Nephron progenitor cell (in vitro differentiated cells): ENCODE measurements at regions not wholly inside any gene's neighbourhood (a gene's known extent, or its start where the extent isn't known, plus 50 kb on each side); places are given as distances from the start of the nearest gene placed in this dataset.

Experiments
- DNase-seq: peaks from one replicate; pipeline ENCODE4 v3.0.0; 2021
- H3K27ac Mint-ChIP-seq: 2 replicates; pipeline ENCODE4 v1.8.0; 2021; ENCODE audit warnings: mild to moderate bottlenecking, moderate library complexity, mixed read lengths
- H3K27me3 Mint-ChIP-seq: 2 replicates; pipeline ENCODE4 v1.8.0; 2021; ENCODE audit warnings: mild to moderate bottlenecking, low read depth, mixed read lengths; ENCODE audit not compliant: poor library complexity
- H3K36me3 Mint-ChIP-seq: 2 replicates; pipeline ENCODE4 v1.8.0; 2021; ENCODE audit warnings: low read depth, mixed read lengths
- H3K4me1 Mint-ChIP-seq: 2 replicates; pipeline ENCODE4 v1.8.0; 2021; ENCODE audit warnings: mixed read lengths
- H3K4me3 Mint-ChIP-seq: 2 replicates; pipeline ENCODE4 v1.8.0; 2021; ENCODE audit warnings: mild to moderate bottlenecking, moderate library complexity, mixed read lengths
- H3K9me3 Mint-ChIP-seq: 2 replicates; pipeline ENCODE4 v1.8.0; 2021; ENCODE audit warnings: mild to moderate bottlenecking, moderate library complexity, mixed read lengths
- TF ChIP-seq, protein P1 (sequence below): fragments of 200-600 bp; sonication (generic); IDR thresholded peaks from 2 replicates; pipeline ENCODE4 v1.5.0; 2021; ENCODE audit warnings: antibody characterized with exemption

DNA sequence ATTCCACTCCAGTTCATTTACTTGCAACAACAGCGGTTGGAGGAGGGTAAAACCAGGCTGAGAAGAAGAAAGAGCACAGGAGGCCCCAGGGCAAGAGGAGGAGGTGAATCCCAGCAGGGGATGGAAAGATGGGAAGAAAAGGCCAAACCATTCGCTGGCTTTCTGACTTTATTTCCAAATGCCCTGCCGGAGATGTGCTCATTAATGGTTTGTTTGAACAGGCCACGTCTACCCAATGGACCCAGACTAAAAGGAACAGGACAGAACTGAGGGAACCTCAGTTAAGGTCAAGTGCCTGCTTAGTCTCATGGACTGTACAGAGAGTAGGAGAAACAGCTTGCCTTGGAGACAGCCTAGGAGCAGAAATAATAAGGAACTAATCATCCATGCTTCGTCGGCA is 121.6 kb upstream of the NDUFV2 start:
- peak overlapping the region; percentile 74 for H3K27ac Mint-ChIP-seq
- DNase-seq, result no peak
- H3K27me3 Mint-ChIP-seq, result peaks cover 5% of the 10 kb centered on the region
- peaks cover 29% of the 10 kb centered on the region for H3K4me1 Mint-ChIP-seq
- TF ChIP-seq, protein P1, sequence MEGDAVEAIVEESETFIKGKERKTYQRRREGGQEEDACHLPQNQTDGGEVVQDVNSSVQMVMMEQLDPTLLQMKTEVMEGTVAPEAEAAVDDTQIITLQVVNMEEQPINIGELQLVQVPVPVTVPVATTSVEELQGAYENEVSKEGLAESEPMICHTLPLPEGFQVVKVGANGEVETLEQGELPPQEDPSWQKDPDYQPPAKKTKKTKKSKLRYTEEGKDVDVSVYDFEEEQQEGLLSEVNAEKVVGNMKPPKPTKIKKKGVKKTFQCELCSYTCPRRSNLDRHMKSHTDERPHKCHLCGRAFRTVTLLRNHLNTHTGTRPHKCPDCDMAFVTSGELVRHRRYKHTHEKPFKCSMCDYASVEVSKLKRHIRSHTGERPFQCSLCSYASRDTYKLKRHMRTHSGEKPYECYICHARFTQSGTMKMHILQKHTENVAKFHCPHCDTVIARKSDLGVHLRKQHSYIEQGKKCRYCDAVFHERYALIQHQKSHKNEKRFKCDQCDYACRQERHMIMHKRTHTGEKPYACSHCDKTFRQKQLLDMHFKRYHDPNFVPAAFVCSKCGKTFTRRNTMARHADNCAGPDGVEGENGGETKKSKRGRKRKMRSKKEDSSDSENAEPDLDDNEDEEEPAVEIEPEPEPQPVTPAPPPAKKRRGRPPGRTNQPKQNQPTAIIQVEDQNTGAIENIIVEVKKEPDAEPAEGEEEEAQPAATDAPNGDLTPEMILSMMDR, result no peak
- no peak overlapping the region for H3K4me3 Mint-ChIP-seq
- no peaks in the 10 kb centered on the region for H3K36me3 Mint-ChIP-seq
- no peaks in the 10 kb centered on the region for H3K9me3 Mint-ChIP-seq

DNA sequence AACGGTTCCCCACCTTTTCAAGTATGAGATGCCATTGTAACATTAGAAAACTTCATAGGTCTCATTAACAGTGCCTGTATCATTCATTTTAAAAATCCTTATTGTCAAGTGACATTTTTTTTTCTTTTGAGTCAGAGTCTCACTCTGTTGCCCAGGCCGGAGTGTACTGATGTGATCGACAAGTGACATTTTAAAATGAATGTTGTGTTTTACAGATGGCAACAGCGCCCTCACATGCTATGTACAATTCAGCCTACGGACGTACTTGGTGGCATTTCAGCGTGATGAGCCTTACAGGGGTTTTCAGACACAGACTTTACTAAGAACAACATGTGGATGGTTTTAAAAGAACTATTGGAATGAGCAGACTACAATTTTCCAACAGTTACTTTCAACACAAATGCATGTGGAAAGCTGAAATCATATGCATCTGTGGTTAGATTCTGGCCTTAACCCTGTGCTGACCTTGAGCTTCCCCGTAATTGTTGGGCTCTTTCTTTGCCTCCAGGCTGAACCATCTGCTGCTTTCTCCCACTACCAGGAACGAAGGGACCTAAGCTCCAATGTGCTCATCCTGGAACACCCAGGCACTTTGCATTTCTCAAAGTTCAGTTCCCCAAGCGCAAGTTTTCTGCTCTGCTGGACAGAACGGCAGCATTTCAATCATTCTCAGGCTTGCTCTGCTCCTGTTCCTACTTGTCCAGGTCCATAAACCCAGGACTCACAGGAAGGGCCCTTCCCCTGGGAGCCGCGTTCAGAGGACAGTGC is 119.9 kb upstream of the NDUFV2 start:
- Mint-ChIP-seq H3K9me3 (no peaks in the 10 kb centered on the region), H3K27me3 (peaks cover 8% of the 10 kb centered on the region), H3K4me1 (peaks cover 34% of the 10 kb centered on the region), H3K36me3 (no peaks in the 10 kb centered on the region), H3K4me3 (no peak overlapping the region), H3K27ac (peak overlapping the region; percentile 32)
- TF ChIP-seq, protein P1, result no peak
- no peak for DNase-seq

DNA sequence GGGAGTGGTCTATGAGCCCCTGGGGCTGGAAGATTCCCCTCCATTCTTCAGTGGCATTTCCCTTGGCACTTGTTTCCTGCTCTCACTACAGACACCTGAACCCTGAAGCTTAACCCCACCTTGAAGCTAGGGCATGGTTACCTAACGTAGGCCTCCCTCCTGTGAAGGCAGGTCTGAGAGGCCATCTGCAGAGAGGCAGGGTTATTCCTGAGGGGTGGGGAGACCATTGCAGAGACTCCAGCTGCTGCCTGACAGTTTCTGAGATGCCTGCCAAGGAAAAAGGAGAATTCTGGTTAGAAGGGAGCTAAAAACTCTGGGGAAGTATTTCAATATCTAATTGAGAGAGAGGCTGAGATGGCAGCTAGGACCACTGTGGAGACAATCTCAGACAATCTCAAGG is 119.3 kb upstream of the NDUFV2 start:
- DNase-seq, result no peak
- Mint-ChIP-seq H3K4me1 (peaks cover 36% of the 10 kb centered on the region), H3K27ac (peak overlapping the region; percentile 32), H3K4me3 (no peak overlapping the region), H3K36me3 (no peaks in the 10 kb centered on the region), H3K27me3 (peaks cover 11% of the 10 kb centered on the region), H3K9me3 (no peaks in the 10 kb centered on the region)
- TF ChIP-seq, protein P1, result no peak

DNA sequence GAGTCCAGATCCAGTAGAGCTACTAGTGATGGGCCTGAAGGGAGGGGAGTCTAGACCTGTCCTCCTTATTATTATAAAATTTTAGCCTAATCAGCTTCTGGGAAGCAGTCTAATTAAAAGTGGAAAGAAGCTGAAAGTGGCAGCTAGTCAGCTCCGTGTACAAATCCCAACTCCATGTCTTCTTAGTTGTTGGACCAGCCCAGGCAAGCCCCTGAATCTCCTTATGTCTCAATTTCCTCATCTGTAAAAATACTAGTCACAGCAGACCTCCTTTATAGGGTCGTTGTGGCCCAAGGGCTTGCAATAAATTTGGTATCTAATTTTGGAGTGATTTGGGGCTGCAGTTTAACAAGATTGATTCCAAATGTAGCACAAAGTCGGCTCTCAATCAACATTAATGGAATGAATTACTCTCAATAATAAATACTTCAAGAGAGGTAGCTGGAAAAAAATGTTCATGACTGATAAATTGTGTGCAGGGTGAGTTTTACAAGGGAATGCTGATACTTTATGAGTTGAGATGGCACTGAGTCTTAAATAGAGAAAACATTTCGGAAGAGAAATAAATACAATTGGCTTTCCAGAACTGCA is 118.3 kb upstream of the NDUFV2 start:
- Mint-ChIP-seq H3K9me3 (no peaks in the 10 kb centered on the region), H3K27me3 (peaks cover 15% of the 10 kb centered on the region), H3K4me3 (no peak overlapping the region), H3K36me3 (no peaks in the 10 kb centered on the region), H3K27ac (no peak overlapping the region), H3K4me1 (peaks cover 36% of the 10 kb centered on the region)
- DNase-seq, result no peak
- TF ChIP-seq, protein P1, result no peak

DNA sequence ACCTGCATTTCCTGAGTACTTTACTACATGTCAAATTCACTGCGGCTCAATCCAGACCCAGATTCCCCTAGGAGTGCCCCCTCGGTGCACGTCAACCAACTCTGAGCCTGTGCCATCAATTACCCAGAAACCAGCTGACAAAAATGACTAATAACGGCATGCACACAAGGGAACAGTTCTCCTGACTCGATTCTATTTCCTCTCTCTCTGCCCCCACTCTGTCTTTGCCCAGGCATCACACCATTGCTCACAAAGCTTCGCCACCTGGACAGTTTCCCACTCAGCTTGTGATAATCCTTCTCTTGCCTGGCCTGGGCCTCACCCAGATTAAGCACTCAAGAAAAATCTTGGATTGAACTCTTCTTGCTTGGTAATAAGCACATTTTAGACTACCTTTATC is 115.3 kb upstream of the NDUFV2 start:
- no peaks in the 10 kb centered on the region for H3K36me3 Mint-ChIP-seq
- TF ChIP-seq, protein P1, result no peak
- H3K4me3 Mint-ChIP-seq, result no peak overlapping the region
- no peak for DNase-seq
- no peaks in the 10 kb centered on the region for H3K9me3 Mint-ChIP-seq
- peaks cover 24% of the 10 kb centered on the region for H3K4me1 Mint-ChIP-seq
- no peak overlapping the region for H3K27ac Mint-ChIP-seq
- H3K27me3 Mint-ChIP-seq, result peaks cover 18% of the 10 kb centered on the region
